Fibroblast of lung (primary cell): ENCODE measurements at regions not wholly inside any gene's neighbourhood (a gene's known extent, or its start where the extent isn't known, plus 50 kb on each side); places are given as distances from the start of the nearest gene placed in this dataset.

Experiments used
- CTCF ChIP-seq, 2 donors: IDR thresholded peaks in 1 of 2; conservative IDR thresholded peaks in 1 of 2; 1 replicate in 1 of 2; 2 replicates in 1 of 2; pipeline ENCODE4 v1.5.1; 2011 to 2012; ENCODE audit warnings: low read length in 2 of 2, control low read depth in 1 of 2, inconsistent platforms in 1 of 2, low read depth in 1 of 2, mild to moderate bottlenecking in 1 of 2
- EZH2 ChIP-seq: IDR thresholded peaks from 2 replicates; pipeline ENCODE4 v1.5.1; 2012; ENCODE audit warnings: low read length, control low read depth, mild to moderate bottlenecking; ENCODE audit errors: missing control alignments

GRCh38 chr6:141077355-141078333, 1055.1 kb upstream of the GJE1 start:
- TF ChIP-seq CTCF (conservative IDR thresholded peaks at IDR 0.05 in 1 of 2, IDR thresholded peaks at IDR 0.05 in 1 of 2; ENCODE audit: low read depth in 1 of 2, low read length in 2 of 2) (peak in 1 of 2 donors; percentile 13), EZH2 (no peak)
